A673 (cell line): ENCODE measurements at regions not wholly inside any gene's neighbourhood (a gene's known extent, or its start where the extent isn't known, plus 50 kb on each side); places are given as distances from the start of the nearest gene placed in this dataset.
"Not testable (repeated sequence)": the region's sequence is repeated elsewhere in the genome, so short reads cannot be mapped to it uniquely, and the experiment has no call there.

ENCODE experiments used
- BruUV-seq: library from RNA; stranded (reverse); fragments of 400-500 nt; replicated peaks from 2 replicates; lab custom pipeline; 2021; lab: Mats Ljungman, UMichigan
- CTCF ChIA-PET: fragments of 300-600 bp; sonication (Branson Sonifier 250); formaldehyde crosslinking; loops from one replicate; lab custom pipeline; 2022; ENCODE audit warnings: antibody characterized with exemption; lab: Charles Lee
- POLR2A ChIA-PET: fragments of 300-600 bp; sonication (Branson Sonifier 250); formaldehyde crosslinking; loops from one replicate; lab custom pipeline; 2022; ENCODE audit warnings: antibody characterized with exemption; ENCODE audit not compliant: low non-redundant PET; lab: Charles Lee
- DNase-seq: peaks from one replicate; pipeline ENCODE4 v3.0.0-alpha.2; 2015; ENCODE audit warnings: low spot score
- H3K27ac ChIP-seq: fragments of 200-600 bp; sonication (generic); 2 replicates; pipeline ENCODE4 v1.5.1; 2016; ENCODE audit warnings: mixed run types, low read depth, mild to moderate bottlenecking, mixed read lengths, antibody characterized with exemption, low read length; ENCODE audit not compliant: poor library complexity, severe bottlenecking
- H3K27me3 ChIP-seq: fragments of 200-600 bp; sonication (generic); replicated peaks from 2 replicates; pipeline ENCODE4 v1.6.1; 2017; ENCODE audit warnings: mixed run types, low read depth, mild to moderate bottlenecking, mixed read lengths, antibody characterized with exemption, low read length; ENCODE audit not compliant: insufficient read depth, poor library complexity
- H3K36me3 ChIP-seq: fragments of 200-600 bp; sonication (generic); 2 replicates; pipeline ENCODE4 v1.6.1; 2016; ENCODE audit warnings: mixed run types, mild to moderate bottlenecking, mixed read lengths, antibody characterized with exemption, low read length; ENCODE audit not compliant: insufficient read depth, poor library complexity, severe bottlenecking
- H3K4me1 ChIP-seq: fragments of 200-600 bp; sonication (generic); 2 replicates; pipeline ENCODE4 v1.6.1; 2017; ENCODE audit warnings: mixed run types, mild to moderate bottlenecking, mixed read lengths, antibody characterized with exemption, low read length; ENCODE audit not compliant: insufficient read depth, poor library complexity, severe bottlenecking
- H3K4me3 ChIP-seq: fragments of 200-600 bp; sonication (generic); 2 replicates; pipeline ENCODE4 v1.5.1; 2016; ENCODE audit warnings: low read depth, mixed run types, mild to moderate bottlenecking, mixed read lengths, low read length; ENCODE audit not compliant: poor library complexity, severe bottlenecking
- H3K9me3 ChIP-seq: fragments of 200-600 bp; sonication (generic); 2 replicates; pipeline ENCODE4 v1.6.1; 2016; ENCODE audit warnings: mixed run types, low read depth, mild to moderate bottlenecking, mixed read lengths, antibody characterized with exemption, low read length; ENCODE audit not compliant: poor library complexity, severe bottlenecking
- CTCF ChIP-seq: fragments of 300-800, 200-600 bp; sonication (generic); conservative IDR thresholded peaks from 2 replicates; pipeline ENCODE4 v1.5.1; 2017; ENCODE audit warnings: low read depth, mild to moderate bottlenecking, antibody characterized with exemption, low read length, moderate library complexity, mixed read lengths
- EZH2 ChIP-seq: fragments of 200-600 bp; sonication (generic); IDR thresholded peaks from 2 replicates; pipeline ENCODE4 v1.6.1; 2017; ENCODE audit warnings: borderline replicate concordance, low read depth, mild to moderate bottlenecking, mixed read lengths, antibody characterized with exemption, low read length; ENCODE audit not compliant: poor library complexity, severe bottlenecking
- intact Hi-C: fragments of 100-400 bp; cut with micrococcal nuclease; formaldehyde crosslinking; loops from one replicate; pipeline ENCODE4 v1.10.0; 2022; ENCODE audit not compliant: unreplicated experiment

GRCh38 chrX:123093792-123094191, 90.3 kb upstream of the GRIA3 start:
- CTCF ChIA-PET: no interaction called here
- TF ChIP-seq CTCF (no peak), EZH2 (no peak)
- Histone ChIP-seq H3K4me1 (no peaks in the 10 kb centered on the region), H3K4me3 (no peak overlapping the region), H3K36me3 (no peaks in the 10 kb centered on the region), H3K9me3 (no peaks in the 10 kb centered on the region), H3K27ac (no peak overlapping the region), H3K27me3 (no peaks in the 10 kb centered on the region)
- POLR2A ChIA-PET: no interaction called here
- intact Hi-C loops: no loop called here
- no TSS peak for BruUV-seq
- no peak for DNase-seq

DNA sequence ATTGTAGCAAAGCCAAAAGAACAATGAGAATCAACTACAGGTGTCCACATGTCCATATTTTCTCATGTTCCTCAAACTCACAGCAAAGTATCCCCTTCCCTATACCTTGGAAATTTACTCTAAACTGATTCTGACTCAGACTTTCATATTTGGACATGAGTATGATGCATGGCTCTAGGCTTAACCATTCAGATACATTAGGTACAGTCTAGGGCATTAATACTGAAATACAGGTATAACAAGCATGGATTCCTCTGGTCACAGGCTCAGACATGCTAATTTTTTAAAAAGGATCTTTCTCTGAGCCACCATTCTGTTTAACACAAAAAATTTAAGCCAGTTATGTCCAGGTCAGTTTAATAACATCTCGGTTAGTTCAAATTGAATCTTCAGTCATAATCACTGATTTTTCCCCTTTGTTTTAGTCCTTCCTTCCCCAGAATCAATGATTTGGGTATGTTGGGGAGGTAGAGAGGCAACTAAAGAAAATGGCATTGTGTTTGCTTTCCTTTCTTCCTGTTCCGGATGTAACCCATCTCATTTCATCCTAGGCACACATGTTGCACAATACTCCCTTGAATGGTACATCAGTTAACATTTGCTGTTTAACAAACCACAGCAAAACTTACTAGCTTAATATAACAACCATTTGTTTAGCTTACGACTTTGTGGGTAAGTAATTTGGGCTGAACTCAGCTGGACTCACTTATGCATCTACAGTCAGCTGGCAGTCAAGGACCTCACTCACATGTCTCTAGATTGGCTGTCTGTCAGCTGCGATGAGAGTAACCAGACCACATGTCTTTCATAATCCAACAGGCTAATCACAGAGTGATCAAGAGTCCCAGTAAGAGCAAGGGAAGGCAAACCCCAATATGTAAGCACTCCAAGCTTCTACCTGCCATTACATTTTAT, 75.3 kb upstream of the GRIA3 start:
- CTCF ChIA-PET: no interaction called here
- TF ChIP-seq CTCF (no peak), EZH2 (no peak)
- BruUV-seq: no TSS peak

GRCh38 chrX:123121241-123121640, 62.8 kb upstream of the GRIA3 start:
- H3K4me1 ChIP-seq: no peaks in the 10 kb centered on the region
- H3K36me3 ChIP-seq: no peaks in the 10 kb centered on the region
- TF ChIP-seq CTCF: no peak
- no peak for TF ChIP-seq EZH2
- no peak overlapping the region for H3K4me3 ChIP-seq
- intact Hi-C loops: no loop called here
- no peak for DNase-seq
- H3K27me3 ChIP-seq: no peaks in the 10 kb centered on the region
- BruUV-seq: no TSS peak
- no peak overlapping the region for H3K27ac ChIP-seq
- ChIA-PET CTCF (no interaction called here), POLR2A (no interaction called here)
- no peaks in the 10 kb centered on the region for H3K9me3 ChIP-seq

More for the DNA sequence above, 75.3 kb upstream of the GRIA3 start:
- intact Hi-C loops: no loop called here
- DNase-seq: no peak
- Histone ChIP-seq H3K9me3 (no peaks in the 10 kb centered on the region), H3K36me3 (no peaks in the 10 kb centered on the region), H3K4me1 (no peaks in the 10 kb centered on the region), H3K27me3 (no peaks in the 10 kb centered on the region), H3K27ac (no peak overlapping the region), H3K4me3 (no peak overlapping the region)
- POLR2A ChIA-PET: no interaction called here

GRCh38 chrX:123129805-123130204, 54.3 kb upstream of the GRIA3 start:
- intact Hi-C loops, H3K4me3 ChIP-seq, H3K9me3 ChIP-seq, H3K36me3 ChIP-seq, DNase-seq, POLR2A ChIA-PET, H3K27me3 ChIP-seq, BruUV-seq, CTCF ChIA-PET, H3K4me1 ChIP-seq, H3K27ac ChIP-seq: not testable (repeated sequence)
